ENCODE measurements at regions not wholly inside any gene's neighbourhood (a gene's known extent, or its start where the extent isn't known, plus 50 kb on each side); places are given as distances from the start of the nearest gene placed in this dataset.

DNA sequence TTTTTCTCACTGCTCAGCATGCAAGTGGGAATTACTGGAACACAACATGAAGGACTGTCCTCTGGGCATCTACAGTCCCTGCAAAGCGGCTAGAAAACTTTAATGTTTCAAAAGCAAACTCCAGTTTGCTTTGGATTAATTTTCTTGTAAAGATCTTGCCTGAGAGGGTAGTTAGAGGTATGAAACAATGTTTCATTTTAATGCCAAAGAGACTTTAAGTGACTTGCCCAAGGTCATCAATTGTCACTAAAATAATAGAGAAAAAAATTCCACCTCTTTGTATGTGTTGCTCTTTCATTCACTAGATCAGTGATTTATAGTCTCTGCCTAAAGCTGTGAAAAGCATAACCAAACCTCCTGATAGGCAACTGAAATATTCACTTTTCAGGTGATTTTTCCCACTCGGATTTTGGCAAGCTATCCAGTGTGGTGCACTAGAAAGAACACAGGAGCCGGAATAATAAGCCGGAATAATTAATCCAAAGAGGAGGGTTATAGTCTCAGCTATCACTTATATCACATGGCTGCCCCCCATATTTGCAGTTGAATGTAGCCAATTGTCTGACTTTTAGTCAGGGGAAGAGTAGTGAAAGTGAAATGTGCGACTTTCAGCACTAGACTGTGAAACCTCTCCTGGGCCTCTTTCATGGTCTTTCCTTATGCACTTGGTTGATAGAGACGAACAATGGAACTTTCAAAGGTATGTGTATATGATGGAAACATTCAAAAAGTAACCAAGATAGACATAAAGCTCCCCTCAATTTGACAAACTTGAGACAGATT lies 107.7 kb downstream of the SLC6A15 start (continued):
- TF ChIP-seq HDAC2 (IDR thresholded peaks at IDR 0.05) = no peak

GRCh38 chr12:84803661-84804060 lies 108.9 kb downstream of the SLC6A15 start:
- DNase-seq (ENCODE audit: low read depth in 1 of 2, low spot score in 1 of 2) (no peak), ATAC-seq (no peak), FAIRE-seq (no peak)
- ChIA-PET CTCF (no interaction called here), POLR2A (no interaction called here)
- Histone ChIP-seq H3K4me3 (no peak overlapping the region), H3K9me3 (no peaks in the 10 kb centered on the region), H3K4me2 (no peak overlapping the region), H3K4me1 (no peaks in the 10 kb centered on the region), H3K27ac (no peak overlapping the region)
- no peak for TF ChIP-seq HOXA7 (CRISPR knock-in tag; IDR thresholded peaks at IDR 0.05)
- TF ChIP-seq JUNB (IDR thresholded peaks at IDR 0.05) = no peak
- no peak for TF ChIP-seq CHD2 (IDR thresholded peaks at IDR 0.05; ENCODE audit: low read length, partially characterized antibody)
- no peak for TF ChIP-seq TP53 (CRISPR knock-in tag; IDR thresholded peaks at IDR 0.05)
- TF ChIP-seq ZFP36 (IDR thresholded peaks at IDR 0.05; ENCODE audit: borderline replicate concordance, partially characterized antibody) = no peak
- no peak for TF ChIP-seq CHD4 (IDR thresholded peaks at IDR 0.05; ENCODE audit: borderline replicate concordance)
- no peak for TF ChIP-seq ZNF302 (CRISPR knock-in tag; IDR thresholded peaks at IDR 0.05)
- TF ChIP-seq RCOR1 (IDR thresholded peaks at IDR 0.05; ENCODE audit: low read depth, low read length) = no peak
- TF ChIP-seq MAX (IDR thresholded peaks at IDR 0.05) = no peak
- no peak for TF ChIP-seq MAZ (IDR thresholded peaks at IDR 0.05; ENCODE audit: borderline replicate concordance, low read depth, low read length)
- no peak for TF ChIP-seq BCL3 (IDR thresholded peaks at IDR 0.05)
- WGBS (ENCODE audit: missing lambda C conversion rate) = 3% methylated on average over 1 of the region's 1 CpG

DNA sequence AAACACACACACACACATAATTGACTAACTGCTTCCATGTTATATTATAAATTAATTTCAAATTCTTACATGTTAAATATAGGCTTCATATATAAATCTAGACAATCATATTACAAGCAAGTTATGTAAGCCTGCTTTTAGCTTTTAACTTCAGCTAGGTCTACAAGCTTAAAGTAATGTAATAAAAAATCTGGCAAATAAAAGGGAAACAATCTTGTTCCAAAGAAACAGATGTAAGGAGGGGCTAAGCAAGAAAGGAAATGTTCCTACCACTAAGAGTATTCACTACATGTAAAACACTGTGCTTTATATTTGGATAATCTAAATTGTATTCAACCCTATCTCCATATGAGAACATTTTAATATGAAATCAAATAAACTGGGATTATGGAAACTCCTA lies 110.4 kb downstream of the SLC6A15 start:
- DNase-seq (ENCODE audit: low read depth in 1 of 2, low spot score in 1 of 2) (no peak), FAIRE-seq (no peak), ATAC-seq (no peak)
- POLR2A ChIA-PET = no interaction called here
- no peak overlapping the region for H3K27ac ChIP-seq
- TF ChIP-seq FOSB (CRISPR knock-in tag; IDR thresholded peaks at IDR 0.05) = no peak
- TF ChIP-seq, protein P1, sequence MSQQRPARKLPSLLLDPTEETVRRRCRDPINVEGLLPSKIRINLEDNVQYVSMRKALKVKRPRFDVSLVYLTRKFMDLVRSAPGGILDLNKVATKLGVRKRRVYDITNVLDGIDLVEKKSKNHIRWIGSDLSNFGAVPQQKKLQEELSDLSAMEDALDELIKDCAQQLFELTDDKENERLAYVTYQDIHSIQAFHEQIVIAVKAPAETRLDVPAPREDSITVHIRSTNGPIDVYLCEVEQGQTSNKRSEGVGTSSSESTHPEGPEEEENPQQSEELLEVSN (IDR thresholded peaks at IDR 0.05; ENCODE audit: borderline replicate concordance, low read depth) = no peak
- TF ChIP-seq PBX3 (IDR thresholded peaks at IDR 0.05) = no peak
- TF ChIP-seq BHLHE40 (IDR thresholded peaks at IDR 0.05; ENCODE audit: low read depth, low read length) = no peak
- no peak for TF ChIP-seq GATA3 (IDR thresholded peaks at IDR 0.05; ENCODE audit: borderline replicate concordance)
- no peak for TF ChIP-seq RNF2 (IDR thresholded peaks at IDR 0.05; ENCODE audit: borderline replicate concordance, low read depth)
- no peak for TF ChIP-seq EHMT2 (IDR thresholded peaks at IDR 0.05; ENCODE audit: low read depth)
- no peak for TF ChIP-seq JUNB (IDR thresholded peaks at IDR 0.05)
- TF ChIP-seq HMGXB4 (CRISPR knock-in tag; IDR thresholded peaks at IDR 0.05; ENCODE audit: borderline replicate concordance) = no peak
- no peak for TF ChIP-seq CEBPB (IDR thresholded peaks at IDR 0.05)
- no peak for TF ChIP-seq CBX8 (IDR thresholded peaks at IDR 0.05)
- no peak for TF ChIP-seq ZC3H11A (IDR thresholded peaks at IDR 0.05)
- no peak for TF ChIP-seq JUN (IDR thresholded peaks at IDR 0.05)
- TF ChIP-seq CHD2 (IDR thresholded peaks at IDR 0.05; ENCODE audit: low read length, partially characterized antibody) = no peak
- no peak for TF ChIP-seq KDM1A (IDR thresholded peaks at IDR 0.05; ENCODE audit: low read depth)
- TF ChIP-seq NR3C1 (IDR thresholded peaks at IDR 0.05) = no peak
- H3K4me3 ChIP-seq = no peak overlapping the region
- H3K4me2 ChIP-seq = no peak overlapping the region
- H3K4me1 ChIP-seq = no peaks in the 10 kb centered on the region
- H3K9me3 ChIP-seq = no peaks in the 10 kb centered on the region
- CTCF ChIA-PET = no interaction called here

Measured in A549 (cell line).